Calu3 (cell line): ENCODE measurements at regions not wholly inside any gene's neighbourhood (a gene's known extent, or its start where the extent isn't known, plus 50 kb on each side); places are given as distances from the start of the nearest gene placed in this dataset.

Experiments used
- BruUV-seq: library from RNA; stranded (reverse); fragments of 400-500 nt; replicated peaks from 2 replicates; lab custom pipeline; 2021; lab: Mats Ljungman, UMichigan
- CTCF ChIA-PET: fragments of 300-600 bp; sonication (Branson Sonifier 250); formaldehyde crosslinking; loops from one replicate; lab custom pipeline; 2022; ENCODE audit warnings: antibody characterized with exemption; lab: Charles Lee
- DNase-seq: peaks from one replicate; pipeline ENCODE4 v3.0.0; 2022
- H3K27ac Mint-ChIP-seq: one replicate; pipeline ENCODE4 v1.8.0; 2022; ENCODE audit warnings: mixed read lengths; ENCODE audit not compliant: unreplicated experiment
- H3K27me3 Mint-ChIP-seq: one replicate; pipeline ENCODE4 v1.8.0; 2022; ENCODE audit warnings: mixed read lengths; ENCODE audit not compliant: unreplicated experiment
- H3K36me3 Mint-ChIP-seq: one replicate; pipeline ENCODE4 v1.8.0; 2022; ENCODE audit warnings: mild to moderate bottlenecking, moderate library complexity, mixed read lengths; ENCODE audit not compliant: insufficient read depth, unreplicated experiment
- H3K4me1 Mint-ChIP-seq: one replicate; pipeline ENCODE4 v1.8.0; 2022; ENCODE audit warnings: mild to moderate bottlenecking, low read depth, mixed read lengths; ENCODE audit not compliant: unreplicated experiment
- H3K4me3 Mint-ChIP-seq: one replicate; pipeline ENCODE4 v1.8.0; 2022; ENCODE audit warnings: mild to moderate bottlenecking, low read depth, moderate library complexity, mixed read lengths; ENCODE audit not compliant: unreplicated experiment
- H3K9me3 Mint-ChIP-seq: one replicate; pipeline ENCODE4 v1.8.0; 2022; ENCODE audit warnings: low read depth, mixed read lengths; ENCODE audit not compliant: unreplicated experiment
- CTCF ChIP-seq: fragments of 200-600 bp; IDR thresholded peaks from one replicate; pipeline ENCODE4 v1.8.0; 2022; ENCODE audit warnings: antibody characterized with exemption; ENCODE audit not compliant: unreplicated experiment
- intact Hi-C: fragments of 100-400 bp; cut with micrococcal nuclease; formaldehyde crosslinking; loops from one replicate; pipeline ENCODE4 v1.10.0; 2022; ENCODE audit not compliant: unreplicated experiment

DNA sequence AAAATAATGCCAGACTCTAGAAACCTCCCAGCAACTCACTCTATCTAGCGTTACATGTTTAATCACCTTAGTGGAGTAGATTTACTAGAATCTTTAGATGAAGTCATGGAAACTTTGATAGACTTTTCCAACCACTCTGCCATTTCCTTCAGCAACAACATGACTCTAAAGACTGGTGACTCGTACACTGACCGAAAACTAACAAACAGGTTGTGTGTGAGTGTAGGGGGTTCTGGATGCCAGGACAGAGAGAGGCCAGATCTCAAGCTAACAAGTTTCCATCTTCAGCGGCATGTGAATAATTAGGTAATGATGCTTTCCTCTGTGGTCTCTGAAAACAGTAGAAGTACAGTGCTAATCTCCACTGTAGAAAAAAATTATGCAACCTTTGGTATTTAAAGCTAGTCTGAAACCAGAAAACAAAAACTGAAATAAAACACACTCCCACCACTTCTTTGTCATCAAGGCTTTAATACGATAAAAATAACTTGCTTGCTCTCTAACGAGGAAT lies 286.4 kb downstream of the PRDM5 start:
- Mint-ChIP-seq H3K27me3 (no peaks in the 10 kb centered on the region), H3K36me3 (no peaks in the 10 kb centered on the region), H3K4me3 (no peak overlapping the region), H3K9me3 (no peaks in the 10 kb centered on the region), H3K4me1 (no peaks in the 10 kb centered on the region), H3K27ac (no peak overlapping the region)
- DNase-seq: no peak
- intact Hi-C loops: no loop called here
- TF ChIP-seq CTCF: no peak
- no TSS peak for BruUV-seq
- CTCF ChIA-PET: no interaction called here

DNA sequence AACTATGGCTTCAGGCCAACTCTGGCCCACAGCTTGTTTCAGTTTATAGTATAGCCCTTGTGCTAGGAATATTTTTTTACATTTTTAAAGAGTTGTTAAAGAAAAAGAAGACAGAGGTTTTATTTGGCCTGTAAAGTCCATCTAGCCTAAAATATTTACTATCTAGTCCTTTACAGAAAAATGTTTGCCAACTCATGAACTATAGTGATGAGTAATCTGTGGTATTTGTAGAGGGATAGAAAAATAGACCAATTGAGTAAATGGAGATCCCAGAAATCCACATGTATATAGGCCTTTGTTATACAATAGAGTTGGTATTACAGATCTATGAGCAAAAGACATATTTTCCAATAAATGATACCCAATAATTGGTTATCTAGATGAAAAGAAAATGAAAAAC lies 288.7 kb downstream of the PRDM5 start:
- CTCF ChIA-PET: no interaction called here
- no peak overlapping the region for H3K4me3 Mint-ChIP-seq
- TF ChIP-seq CTCF: no peak
- no peak for DNase-seq
- H3K27ac Mint-ChIP-seq: no peak overlapping the region
- no peaks in the 10 kb centered on the region for H3K4me1 Mint-ChIP-seq
- no TSS peak for BruUV-seq
- no peaks in the 10 kb centered on the region for H3K9me3 Mint-ChIP-seq
- H3K36me3 Mint-ChIP-seq: no peaks in the 10 kb centered on the region
- intact Hi-C loops: no loop called here
- no peaks in the 10 kb centered on the region for H3K27me3 Mint-ChIP-seq

- H3K27me3 Mint-ChIP-seq: no peaks in the 10 kb centered on the region
- no peaks in the 10 kb centered on the region for H3K9me3 Mint-ChIP-seq
- H3K4me1 Mint-ChIP-seq: no peaks in the 10 kb centered on the region
- H3K36me3 Mint-ChIP-seq: no peaks in the 10 kb centered on the region
- H3K27ac Mint-ChIP-seq: no peak overlapping the region
- DNase-seq: no peak
- H3K4me3 Mint-ChIP-seq: no peak overlapping the region
- CTCF ChIA-PET: no interaction called here
- intact Hi-C loops: no loop called here
- no peak for TF ChIP-seq CTCF
- BruUV-seq: no TSS peak
Observed at GRCh38 chr4:120630427-120630826, 292.1 kb downstream of the PRDM5 start.

GRCh38 chr4:120629546-120630108 lies 292.9 kb downstream of the PRDM5 start:
- H3K36me3 Mint-ChIP-seq: no peaks in the 10 kb centered on the region
- no peak overlapping the region for H3K4me3 Mint-ChIP-seq
- H3K4me1 Mint-ChIP-seq: no peaks in the 10 kb centered on the region
- H3K27ac Mint-ChIP-seq: no peak overlapping the region
- H3K9me3 Mint-ChIP-seq: no peaks in the 10 kb centered on the region
- H3K27me3 Mint-ChIP-seq: no peaks in the 10 kb centered on the region
- TF ChIP-seq CTCF: no peak
- DNase-seq: no peak
- CTCF ChIA-PET: no interaction called here
- intact Hi-C loops: no loop called here
- no TSS peak for BruUV-seq
